Activated B cell treated with CpG ODN at 0.5 μM for 24 hours (primary cell): ENCODE measurements at regions not wholly inside any gene's neighbourhood (a gene's known extent, or its start where the extent isn't known, plus 50 kb on each side); places are given as distances from the start of the nearest gene placed in this dataset.

Source experiments
- ATAC-seq: fragments of 200-7000 bp; cut with Tn5 transposase; one replicate; pipeline ENCODE4 v1.10.0; 2021; ENCODE audit warnings: low read depth, mild to moderate bottlenecking, moderate library complexity
- CTCF ChIA-PET: fragments of 350-600 bp; sonication (Branson Sonifier 250); formaldehyde crosslinking; loops from one replicate; lab custom pipeline; 2021; ENCODE audit warnings: antibody characterized with exemption; lab: Charles Lee
- POLR2A ChIA-PET: fragments of 350-600 bp; sonication (Branson Sonifier 250); formaldehyde crosslinking; loops from one replicate; lab custom pipeline; 2021; ENCODE audit warnings: antibody characterized with exemption; lab: Charles Lee
- DNase-seq: peaks from one replicate; pipeline ENCODE4 v3.0.0; 2022
- H3K27ac Mint-ChIP-seq: one replicate; pipeline ENCODE4 v1.8.0; 2020; ENCODE audit warnings: mixed read lengths
- H3K27me3 Mint-ChIP-seq: one replicate; pipeline ENCODE4 v1.8.0; 2021; ENCODE audit warnings: mixed read lengths
- H3K36me3 Mint-ChIP-seq: one replicate; pipeline ENCODE4 v1.8.0; 2021; ENCODE audit warnings: low read depth, mixed read lengths
- H3K4me1 Mint-ChIP-seq: one replicate; pipeline ENCODE4 v1.8.0; 2021; ENCODE audit warnings: mixed read lengths
- H3K4me3 Mint-ChIP-seq: one replicate; pipeline ENCODE4 v1.8.0; 2020; ENCODE audit warnings: mild to moderate bottlenecking, mixed read lengths
- H3K9me3 Mint-ChIP-seq: one replicate; pipeline ENCODE4 v1.8.0; 2020; ENCODE audit warnings: mixed read lengths
- intact Hi-C: fragments of 100-400 bp; cut with micrococcal nuclease; formaldehyde crosslinking; loops from one replicate; pipeline ENCODE4 v1.15.1; 2024
- TF ChIP-seq, protein P1 (sequence below): fragments of 200-600 bp; IDR thresholded peaks from one replicate; pipeline ENCODE4 v1.8.0; 2022; ENCODE audit warnings: antibody characterized with exemption, mild to moderate bottlenecking

DNA sequence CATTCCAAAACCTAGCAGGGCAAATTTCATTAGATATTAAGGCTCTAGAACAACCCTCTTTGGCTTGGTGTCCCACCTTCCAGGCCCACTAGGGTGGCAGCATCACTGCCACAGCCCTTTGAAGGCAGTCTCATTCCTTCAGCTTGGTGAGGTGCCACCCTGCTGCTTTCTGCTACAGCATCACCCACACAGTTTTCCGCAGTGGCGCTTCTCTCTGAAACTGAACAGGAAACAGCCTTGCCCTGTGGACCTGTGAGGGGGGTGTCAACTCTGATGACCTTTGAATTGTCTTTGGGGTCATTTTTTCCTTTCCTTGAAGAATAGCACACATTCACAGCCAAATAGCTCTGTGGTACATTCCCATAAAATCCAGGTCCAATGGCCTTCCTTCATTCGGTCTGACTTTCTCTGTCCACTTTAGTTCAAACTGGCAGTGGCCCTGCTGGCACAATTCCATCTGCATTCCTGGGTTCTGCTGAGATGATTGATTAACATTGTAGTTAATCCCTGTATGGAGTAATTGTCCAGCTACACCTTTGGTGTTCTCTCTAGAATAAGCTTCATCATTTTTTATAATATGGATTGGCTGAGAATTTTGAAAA lies 251.9 kb upstream of the FAT3 start:
- POLR2A ChIA-PET = no interaction called here
- Mint-ChIP-seq H3K9me3 (peaks cover 8% of the 10 kb centered on the region), H3K36me3 (no peaks in the 10 kb centered on the region), H3K27ac (no peak overlapping the region), H3K4me1 (no peaks in the 10 kb centered on the region), H3K4me3 (no peak overlapping the region), H3K27me3 (no peaks in the 10 kb centered on the region)
- DNase-seq (no peak), ATAC-seq (no peak)
- intact Hi-C loops = no loop called here
- TF ChIP-seq, protein P1, sequence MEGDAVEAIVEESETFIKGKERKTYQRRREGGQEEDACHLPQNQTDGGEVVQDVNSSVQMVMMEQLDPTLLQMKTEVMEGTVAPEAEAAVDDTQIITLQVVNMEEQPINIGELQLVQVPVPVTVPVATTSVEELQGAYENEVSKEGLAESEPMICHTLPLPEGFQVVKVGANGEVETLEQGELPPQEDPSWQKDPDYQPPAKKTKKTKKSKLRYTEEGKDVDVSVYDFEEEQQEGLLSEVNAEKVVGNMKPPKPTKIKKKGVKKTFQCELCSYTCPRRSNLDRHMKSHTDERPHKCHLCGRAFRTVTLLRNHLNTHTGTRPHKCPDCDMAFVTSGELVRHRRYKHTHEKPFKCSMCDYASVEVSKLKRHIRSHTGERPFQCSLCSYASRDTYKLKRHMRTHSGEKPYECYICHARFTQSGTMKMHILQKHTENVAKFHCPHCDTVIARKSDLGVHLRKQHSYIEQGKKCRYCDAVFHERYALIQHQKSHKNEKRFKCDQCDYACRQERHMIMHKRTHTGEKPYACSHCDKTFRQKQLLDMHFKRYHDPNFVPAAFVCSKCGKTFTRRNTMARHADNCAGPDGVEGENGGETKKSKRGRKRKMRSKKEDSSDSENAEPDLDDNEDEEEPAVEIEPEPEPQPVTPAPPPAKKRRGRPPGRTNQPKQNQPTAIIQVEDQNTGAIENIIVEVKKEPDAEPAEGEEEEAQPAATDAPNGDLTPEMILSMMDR = no peak
- CTCF ChIA-PET = no interaction called here

DNA sequence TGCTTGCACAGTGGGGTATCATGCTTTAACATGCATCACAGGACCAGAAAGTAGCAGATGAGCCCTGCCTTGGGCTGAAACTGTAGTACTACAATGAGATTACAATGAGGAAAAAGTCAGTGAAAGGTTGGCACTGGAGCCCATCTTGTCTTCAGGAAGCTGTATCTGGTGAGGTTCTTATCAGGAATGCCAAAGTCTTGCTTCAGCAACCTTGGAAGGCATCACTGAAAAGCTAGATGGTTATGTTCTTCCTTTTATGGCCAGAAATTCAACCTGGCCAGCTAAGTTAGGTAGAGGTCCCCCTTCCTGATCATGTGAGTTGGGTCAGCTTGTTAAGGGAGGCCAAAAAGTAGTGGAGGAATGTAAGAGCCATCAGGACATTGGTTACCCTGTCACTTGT lies 254.0 kb upstream of the FAT3 start:
- TF ChIP-seq, protein P1 = no peak
- ChIA-PET POLR2A (no interaction called here), CTCF (no interaction called here)
- Mint-ChIP-seq H3K27me3 (no peaks in the 10 kb centered on the region), H3K4me1 (no peaks in the 10 kb centered on the region), H3K36me3 (no peaks in the 10 kb centered on the region), H3K27ac (no peak overlapping the region), H3K9me3 (peaks cover 8% of the 10 kb centered on the region), H3K4me3 (no peak overlapping the region)
- DNase-seq = no peak
- intact Hi-C loops = no loop called here
- no peak for ATAC-seq

DNA sequence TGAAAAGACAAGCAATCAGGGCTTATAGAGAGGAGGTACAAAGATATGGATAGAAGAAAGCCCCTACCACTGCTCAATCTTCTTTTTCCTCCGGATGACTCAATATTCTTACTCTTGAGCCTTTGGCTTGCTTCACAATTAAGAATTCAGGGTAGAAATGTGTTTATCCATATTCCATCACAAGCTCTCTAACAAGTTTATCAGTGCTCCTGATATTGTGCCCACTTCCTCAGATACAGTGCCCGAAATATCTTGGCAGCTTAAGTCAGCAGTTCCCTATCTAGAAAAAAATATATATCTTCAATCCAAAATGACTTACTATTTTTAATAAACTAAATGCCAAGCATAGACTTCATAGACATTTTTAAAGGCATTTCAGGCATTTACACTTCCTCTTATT lies 255.1 kb upstream of the FAT3 start:
- Mint-ChIP-seq H3K27me3 (no peaks in the 10 kb centered on the region), H3K9me3 (peaks cover 5% of the 10 kb centered on the region), H3K27ac (no peak overlapping the region), H3K36me3 (no peaks in the 10 kb centered on the region), H3K4me3 (no peak overlapping the region), H3K4me1 (no peaks in the 10 kb centered on the region)
- ChIA-PET POLR2A (no interaction called here), CTCF (no interaction called here)
- DNase-seq (no peak), ATAC-seq (no peak)
- TF ChIP-seq, protein P1 = no peak
- intact Hi-C loops = no loop called here

DNA sequence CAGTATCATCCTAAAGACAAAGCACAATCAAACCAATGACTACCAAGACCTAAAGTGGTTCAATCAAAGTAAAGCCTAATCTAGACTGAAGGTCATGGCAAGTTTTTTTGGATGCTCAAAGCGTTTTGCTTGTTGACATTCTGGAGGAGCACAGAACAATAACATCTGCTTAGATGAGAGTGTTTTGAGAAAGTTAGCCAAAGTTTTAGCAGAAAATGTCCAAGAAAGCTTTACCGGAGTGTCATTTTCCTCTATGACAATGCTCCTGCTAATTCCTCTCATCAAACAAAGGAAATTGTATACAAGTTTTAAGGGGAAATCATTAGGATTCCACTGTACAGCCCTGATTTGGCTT lies 256.9 kb upstream of the FAT3 start:
- intact Hi-C loops = no loop called here
- POLR2A ChIA-PET = no interaction called here
- TF ChIP-seq, protein P1 = no peak
- Mint-ChIP-seq H3K4me1 (no peaks in the 10 kb centered on the region), H3K4me3 (no peak overlapping the region), H3K27me3 (no peaks in the 10 kb centered on the region), H3K9me3 (peaks cover 8% of the 10 kb centered on the region), H3K27ac (no peak overlapping the region), H3K36me3 (no peaks in the 10 kb centered on the region)
- CTCF ChIA-PET = no interaction called here
- ATAC-seq (no peak), DNase-seq (no peak)

DNA sequence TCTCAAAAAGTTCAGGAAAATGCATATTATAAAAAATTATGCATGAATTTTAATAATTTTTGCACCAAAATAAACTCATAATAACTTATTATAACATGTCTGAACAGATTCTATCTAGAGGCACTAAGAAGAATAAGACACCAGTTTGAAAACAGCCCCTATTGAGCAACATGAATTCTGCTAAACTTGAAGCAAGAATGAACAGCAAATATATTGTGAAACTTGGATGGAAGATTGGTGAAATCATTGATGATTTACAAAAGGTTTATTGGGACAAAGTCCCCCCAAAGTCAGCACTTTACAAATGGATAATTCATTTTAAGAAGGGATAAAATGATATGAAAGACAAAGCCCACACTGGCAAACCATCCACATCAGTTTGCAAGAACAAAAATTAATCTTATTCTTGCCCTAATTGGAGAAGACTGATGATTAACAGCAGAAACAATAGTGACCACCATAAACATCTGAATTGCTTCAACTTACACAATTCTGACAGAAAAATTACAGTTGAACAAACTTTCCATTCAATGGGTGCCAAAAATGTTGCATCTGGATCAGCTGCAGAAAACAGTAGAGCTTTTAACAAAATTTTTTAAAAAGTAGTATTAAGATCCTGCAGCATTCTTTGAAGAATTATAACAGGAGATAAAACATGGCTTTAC lies 257.5 kb upstream of the FAT3 start:
- H3K36me3 Mint-ChIP-seq = no peaks in the 10 kb centered on the region
- ATAC-seq (no peak), DNase-seq (no peak)
- H3K4me3 Mint-ChIP-seq = no peak overlapping the region
- H3K4me1 Mint-ChIP-seq = no peaks in the 10 kb centered on the region
- POLR2A ChIA-PET = no interaction called here
- intact Hi-C loops = no loop called here
- H3K27ac Mint-ChIP-seq = no peak overlapping the region
- CTCF ChIA-PET = no interaction called here
- H3K27me3 Mint-ChIP-seq = no peaks in the 10 kb centered on the region
- TF ChIP-seq, protein P1 = no peak
- peaks cover 12% of the 10 kb centered on the region for H3K9me3 Mint-ChIP-seq
